Skeletal muscle satellite cell (primary cell): ENCODE measurements at regions not wholly inside any gene's neighbourhood (a gene's known extent, or its start where the extent isn't known, plus 50 kb on each side); places are given as distances from the start of the nearest gene placed in this dataset.
"Not testable (repeated sequence)": the region's sequence is repeated elsewhere in the genome, so short reads cannot be mapped to it uniquely, and the experiment has no call there.

ENCODE experiments used
- H3K27me3 ChIP-seq: 2 replicates; pipeline ENCODE4 v1.7.0; 2013; ENCODE audit warnings: low read length; ENCODE audit not compliant: control insufficient read depth, insufficient read depth
- H3K36me3 ChIP-seq: 2 replicates; pipeline ENCODE4 v1.7.0; 2013; ENCODE audit warnings: mild to moderate bottlenecking, control low read depth, low read length; ENCODE audit not compliant: insufficient read depth
- H3K4me1 ChIP-seq: 2 replicates; pipeline ENCODE4 v1.7.0; 2013; ENCODE audit warnings: low read length; ENCODE audit not compliant: control insufficient read depth, insufficient read depth
- H3K4me2 ChIP-seq: 2 replicates; pipeline ENCODE4 v1.7.0; 2013; ENCODE audit warnings: mild to moderate bottlenecking, low read length
- H3K4me3 ChIP-seq: 2 replicates; pipeline ENCODE4 v1.7.0; 2013; ENCODE audit warnings: low read length
- H3K9ac ChIP-seq: 2 replicates; pipeline ENCODE4 v1.7.0; 2013; ENCODE audit warnings: mild to moderate bottlenecking, low read depth, low read length, moderate library complexity
- H3K9me3 ChIP-seq: replicated peaks from 2 replicates; pipeline ENCODE4 v1.7.0; 2013; ENCODE audit warnings: mild to moderate bottlenecking, control low read depth, low read length

DNA sequence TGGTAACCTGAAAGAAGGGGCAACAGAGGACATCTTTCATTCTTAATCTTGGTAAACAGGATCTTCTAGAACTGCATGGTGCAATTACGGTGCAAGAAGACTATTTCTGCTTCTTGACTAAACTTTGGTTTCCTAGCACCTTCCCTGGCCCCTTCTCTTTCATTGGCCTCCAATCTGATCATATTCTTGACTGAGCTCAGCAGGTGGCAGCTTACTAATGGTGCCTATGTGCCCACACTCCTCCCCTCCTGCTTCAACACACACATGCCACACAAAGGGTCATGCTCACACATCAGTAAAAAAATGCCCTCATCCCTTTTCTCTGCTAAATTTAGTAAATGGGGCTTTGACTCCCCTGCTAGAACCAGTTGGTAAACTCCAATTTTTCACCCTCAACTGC, 400.5 kb upstream of the MAOA start:
- H3K4me1 ChIP-seq = no peaks in the 10 kb centered on the region
- no peaks in the 10 kb centered on the region for H3K9me3 ChIP-seq
- H3K9ac ChIP-seq = no peak overlapping the region
- no peaks in the 10 kb centered on the region for H3K36me3 ChIP-seq
- no peak overlapping the region for H3K4me3 ChIP-seq
- no peak overlapping the region for H3K4me2 ChIP-seq
- H3K27me3 ChIP-seq = no peaks in the 10 kb centered on the region

- no peak overlapping the region for H3K4me2 ChIP-seq
- no peaks in the 10 kb centered on the region for H3K4me1 ChIP-seq
- no peaks in the 10 kb centered on the region for H3K9me3 ChIP-seq
- H3K36me3 ChIP-seq = no peaks in the 10 kb centered on the region
- no peaks in the 10 kb centered on the region for H3K27me3 ChIP-seq
- H3K4me3 ChIP-seq = no peak overlapping the region
- no peak overlapping the region for H3K9ac ChIP-seq
Observed at GRCh38 chrX:43266487-43266886, 389.6 kb upstream of the MAOA start.

DNA sequence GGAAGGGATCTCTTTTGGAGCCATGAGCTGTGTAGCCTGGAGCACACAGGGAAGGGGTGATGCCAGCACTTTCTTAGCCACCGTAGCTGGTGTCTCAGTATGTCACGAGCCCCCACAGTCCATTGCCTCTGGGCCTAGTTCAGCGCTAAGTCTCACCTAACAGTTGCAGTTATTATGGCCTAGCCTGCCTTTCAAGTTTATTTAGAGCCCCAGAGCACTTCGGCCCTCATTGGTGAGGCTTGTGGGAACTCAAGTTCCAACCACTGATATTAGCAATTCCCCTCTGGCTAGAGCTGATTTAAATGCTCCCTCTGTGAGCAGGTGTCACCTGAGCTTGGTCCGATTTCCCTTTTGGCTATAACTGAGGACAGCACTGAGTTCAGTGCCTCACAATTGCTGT, 388.4 kb upstream of the MAOA start:
- Histone ChIP-seq H3K27me3 (no peaks in the 10 kb centered on the region), H3K9ac (no peak overlapping the region), H3K4me1 (no peaks in the 10 kb centered on the region), H3K9me3 (no peaks in the 10 kb centered on the region), H3K4me2 (no peak overlapping the region), H3K4me3 (no peak overlapping the region), H3K36me3 (no peaks in the 10 kb centered on the region)

GRCh38 chrX:43269201-43269600, 386.9 kb upstream of the MAOA start:
- H3K9ac ChIP-seq = no peak overlapping the region
- no peaks in the 10 kb centered on the region for H3K27me3 ChIP-seq
- H3K4me1 ChIP-seq = no peaks in the 10 kb centered on the region
- H3K4me2 ChIP-seq = no peak overlapping the region
- no peaks in the 10 kb centered on the region for H3K9me3 ChIP-seq
- no peaks in the 10 kb centered on the region for H3K36me3 ChIP-seq
- no peak overlapping the region for H3K4me3 ChIP-seq

DNA sequence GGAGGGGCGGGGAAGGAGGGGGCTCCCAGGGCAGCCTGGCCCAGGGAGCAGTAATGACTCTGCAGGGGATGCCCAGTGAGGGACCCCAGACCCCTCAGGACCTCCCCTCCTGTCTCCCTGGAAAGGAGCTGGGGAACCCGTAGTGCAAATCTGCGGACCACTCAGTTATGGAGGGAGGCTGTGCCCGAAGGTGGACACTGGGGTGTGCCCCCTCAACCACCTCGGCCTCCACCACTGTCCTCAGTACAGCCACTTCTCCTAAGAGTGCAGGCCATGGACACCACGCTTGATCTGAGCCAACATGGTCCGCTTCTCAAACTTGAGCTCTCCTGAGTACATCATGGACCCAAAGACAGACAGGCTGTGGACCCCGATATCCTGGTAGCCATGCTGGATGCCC, 378.2 kb upstream of the MAOA start:
- H3K9ac ChIP-seq = no peak overlapping the region
- H3K4me2 ChIP-seq = no peak overlapping the region
- H3K4me1 ChIP-seq = no peaks in the 10 kb centered on the region
- peaks cover 9% of the 10 kb centered on the region for H3K9me3 ChIP-seq
- H3K27me3 ChIP-seq = no peaks in the 10 kb centered on the region
- H3K36me3 ChIP-seq = no peaks in the 10 kb centered on the region
- H3K4me3 ChIP-seq = no peak overlapping the region

GRCh38 chrX:43278440-43278839, 377.7 kb upstream of the MAOA start:
- no peaks in the 10 kb centered on the region for H3K4me1 ChIP-seq
- H3K36me3 ChIP-seq = no peaks in the 10 kb centered on the region
- no peak overlapping the region for H3K4me2 ChIP-seq
- no peak overlapping the region for H3K4me3 ChIP-seq
- H3K27me3 ChIP-seq = no peaks in the 10 kb centered on the region
- H3K9me3 ChIP-seq = peaks cover 9% of the 10 kb centered on the region
- H3K9ac ChIP-seq = no peak overlapping the region

DNA sequence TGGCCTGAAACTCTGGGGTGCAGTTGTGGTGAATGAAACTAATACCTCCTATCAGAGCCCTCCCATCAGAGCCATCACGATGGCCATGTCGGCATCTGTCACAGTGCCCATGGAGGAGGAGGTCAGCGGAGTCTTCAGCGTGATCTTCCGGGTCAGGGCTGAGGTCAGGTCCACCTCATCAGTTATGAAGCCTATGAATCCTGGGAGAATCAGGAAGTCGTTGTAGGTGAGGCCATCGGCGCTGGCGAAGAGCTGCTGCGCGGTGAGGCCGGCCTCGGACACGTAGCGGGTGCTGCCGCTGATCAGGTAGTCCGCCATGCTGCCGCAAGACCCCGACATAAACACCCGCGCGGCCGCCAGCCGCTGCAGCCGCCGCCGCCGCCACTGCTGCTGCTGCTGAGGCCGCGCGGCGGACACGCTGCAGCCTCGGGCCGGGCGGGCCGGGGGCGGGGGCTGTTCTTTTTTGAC, 376.7 kb upstream of the MAOA start:
- no peaks in the 10 kb centered on the region for H3K36me3 ChIP-seq
- no peaks in the 10 kb centered on the region for H3K4me1 ChIP-seq
- H3K4me3 ChIP-seq = no peak overlapping the region
- H3K9me3 ChIP-seq = peaks cover 9% of the 10 kb centered on the region
- no peak overlapping the region for H3K9ac ChIP-seq
- no peak overlapping the region for H3K4me2 ChIP-seq
- no peaks in the 10 kb centered on the region for H3K27me3 ChIP-seq

DNA sequence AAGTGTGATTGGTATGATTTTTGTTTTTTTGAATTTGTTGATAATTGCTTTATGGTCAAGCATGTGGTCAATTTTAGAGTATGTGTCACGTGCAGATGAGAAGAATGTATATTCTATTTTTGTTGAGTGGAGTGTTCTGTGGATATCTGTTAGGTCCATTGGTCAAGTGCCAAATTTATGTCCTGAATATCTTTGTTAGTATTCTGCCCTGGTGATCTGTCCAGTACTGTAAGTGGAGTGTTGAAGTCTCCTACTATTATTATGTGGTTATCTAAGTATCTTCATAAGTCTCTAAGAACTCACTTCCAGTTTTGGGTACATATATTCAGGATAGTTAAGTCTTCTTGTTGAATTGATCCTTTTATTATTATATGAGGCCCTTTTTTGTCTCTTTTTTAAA, 372.9 kb upstream of the MAOA start:
- Histone ChIP-seq H3K4me1 (no peaks in the 10 kb centered on the region), H3K9ac (no peak overlapping the region), H3K27me3 (no peaks in the 10 kb centered on the region), H3K36me3 (no peaks in the 10 kb centered on the region), H3K4me3 (no peak overlapping the region), H3K9me3 (peaks cover 8% of the 10 kb centered on the region), H3K4me2 (no peak overlapping the region)

GRCh38 chrX:43311625-43312024, 344.5 kb upstream of the MAOA start:
- not testable (repeated sequence) for H3K9me3 ChIP-seq, H3K9ac ChIP-seq, H3K4me2 ChIP-seq, H3K4me1 ChIP-seq, H3K36me3 ChIP-seq, H3K4me3 ChIP-seq, H3K27me3 ChIP-seq

- Histone ChIP-seq H3K4me3 (no peak overlapping the region), H3K27me3 (no peaks in the 10 kb centered on the region), H3K9me3 (no peaks in the 10 kb centered on the region), H3K4me1 (no peaks in the 10 kb centered on the region), H3K4me2 (no peak overlapping the region), H3K36me3 (no peaks in the 10 kb centered on the region), H3K9ac (no peak overlapping the region)
Observed at GRCh38 chrX:43313035-43313434, 343.1 kb upstream of the MAOA start.

DNA sequence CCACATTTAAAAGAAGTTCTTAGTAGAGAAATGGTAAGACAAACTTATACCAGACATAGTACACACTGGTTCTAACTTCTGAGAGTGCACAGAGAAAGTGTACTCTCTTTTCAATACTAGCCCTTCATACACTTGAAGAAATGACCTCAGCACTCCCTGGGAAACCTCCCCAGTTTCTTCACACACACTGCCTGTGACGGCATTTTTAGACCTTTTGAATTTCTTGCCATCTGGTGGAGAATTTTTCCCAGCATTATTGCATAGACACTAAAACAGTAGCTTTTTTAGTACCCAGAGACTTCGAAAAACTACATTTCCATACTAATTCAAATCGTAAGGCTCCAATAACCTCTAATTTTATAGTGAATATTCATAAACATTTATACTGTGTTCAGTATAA, 341.6 kb upstream of the MAOA start:
- no peak overlapping the region for H3K4me2 ChIP-seq
- H3K4me3 ChIP-seq = no peak overlapping the region
- H3K36me3 ChIP-seq = no peaks in the 10 kb centered on the region
- no peak overlapping the region for H3K9ac ChIP-seq
- no peaks in the 10 kb centered on the region for H3K4me1 ChIP-seq
- no peaks in the 10 kb centered on the region for H3K27me3 ChIP-seq
- no peaks in the 10 kb centered on the region for H3K9me3 ChIP-seq

- no peak overlapping the region for H3K9ac ChIP-seq
Observed at GRCh38 chrX:43315622-43316021, 340.5 kb upstream of the MAOA start.

More at GRCh38 chrX:43315622-43316021, 340.5 kb upstream of the MAOA start:
- Histone ChIP-seq H3K27me3 (no peaks in the 10 kb centered on the region), H3K4me3 (no peak overlapping the region), H3K9me3 (no peaks in the 10 kb centered on the region), H3K4me1 (no peaks in the 10 kb centered on the region), H3K36me3 (no peaks in the 10 kb centered on the region), H3K4me2 (no peak overlapping the region)
